HG02973 (cell line): ENCODE measurements at regions not wholly inside any gene's neighbourhood (a gene's known extent, or its start where the extent isn't known, plus 50 kb on each side); places are given as distances from the start of the nearest gene placed in this dataset.

Experiments used
- ATAC-seq: cut with Tn5 transposase; IDR thresholded peaks from one replicate; pipeline ENCODE4 v1.9.1; 2021; ENCODE audit warnings: moderate library complexity; ENCODE audit not compliant: unreplicated experiment

- no peak for ATAC-seq
These were observed 419.0 kb upstream of the FBXO33 start for GRCh38 chr14:39851202-39851601.

- ATAC-seq = no peak
These were observed 415.6 kb upstream of the FBXO33 start for GRCh38 chr14:39847852-39848251.

GRCh38 chr14:39847194-39847593, 415.0 kb upstream of the FBXO33 start:
- ATAC-seq = no peak

DNA sequence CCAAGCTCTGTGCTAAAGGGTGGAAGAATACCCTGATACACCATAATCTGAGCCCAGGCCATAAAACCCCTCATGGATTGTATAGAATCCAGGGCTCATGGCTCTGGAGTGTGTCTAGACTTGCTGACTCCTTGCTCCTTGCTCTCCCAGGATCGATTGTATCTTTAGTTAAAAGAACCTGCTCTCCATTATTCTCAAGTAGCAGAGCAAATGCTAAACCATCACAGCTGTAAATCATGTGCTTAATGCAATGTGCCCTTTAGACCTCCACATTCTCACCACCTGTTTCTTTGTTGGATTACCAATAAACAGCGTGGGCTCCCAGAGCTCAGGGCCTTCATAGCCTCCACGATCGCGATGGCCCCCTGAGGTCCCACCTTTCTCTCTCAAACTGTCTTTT, 411.6 kb upstream of the FBXO33 start:
- no peak for ATAC-seq

DNA sequence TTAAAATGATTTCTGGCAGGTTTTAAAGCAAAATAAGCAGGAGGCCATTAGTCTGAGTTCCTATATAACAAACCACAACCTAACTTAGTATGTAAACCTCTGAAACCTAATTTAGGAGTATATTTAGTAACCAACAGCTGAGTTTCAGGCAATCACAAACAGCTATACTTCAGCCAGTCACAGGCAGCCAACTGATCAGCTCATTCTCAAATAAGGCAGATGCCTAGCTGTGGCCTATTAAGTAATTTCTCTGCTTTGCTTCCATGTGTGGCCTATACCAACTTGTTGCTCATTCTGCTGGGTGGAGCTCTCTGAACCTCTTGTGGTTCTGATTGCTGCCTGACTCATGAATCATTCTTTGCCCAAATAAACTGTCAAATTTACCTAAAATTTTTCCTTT, 408.9 kb upstream of the FBXO33 start:
- ATAC-seq = no peak

DNA sequence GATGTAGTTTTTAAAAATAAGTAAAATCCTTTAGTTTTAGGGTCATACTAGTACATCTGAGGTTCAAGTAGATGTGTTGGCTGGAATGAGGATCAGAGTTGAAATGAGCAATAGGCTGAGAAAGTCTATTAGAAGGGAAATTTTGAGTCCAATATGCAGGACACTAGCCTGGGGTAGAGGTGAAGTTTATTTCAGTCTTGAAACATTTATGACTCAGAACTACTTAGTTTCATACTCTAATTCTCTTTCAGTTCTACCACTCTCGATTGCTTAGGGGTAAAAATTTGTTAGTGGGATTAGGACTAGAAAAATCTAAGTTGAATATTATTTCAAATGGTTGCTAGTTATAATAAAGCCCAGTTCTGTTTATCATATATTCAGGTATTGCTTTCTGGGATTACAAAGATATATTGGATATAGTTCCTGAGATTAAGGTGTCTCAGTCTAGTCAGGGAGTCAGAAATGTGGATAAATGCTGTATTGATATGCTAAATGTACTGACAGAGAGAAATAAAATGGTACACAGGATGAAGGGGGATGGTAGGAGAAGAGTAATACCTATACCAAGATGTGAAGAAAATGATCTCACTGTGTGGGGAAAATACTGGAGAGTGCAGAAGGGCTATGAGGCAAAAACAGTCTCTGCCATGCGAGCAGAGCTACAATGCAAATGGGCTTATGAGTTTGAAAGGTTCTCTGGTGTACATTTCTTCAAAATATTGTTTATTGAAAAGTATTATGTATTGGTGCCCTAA, 395.8 kb upstream of the FBXO33 start:
- peak; percentile 97 for ATAC-seq

DNA sequence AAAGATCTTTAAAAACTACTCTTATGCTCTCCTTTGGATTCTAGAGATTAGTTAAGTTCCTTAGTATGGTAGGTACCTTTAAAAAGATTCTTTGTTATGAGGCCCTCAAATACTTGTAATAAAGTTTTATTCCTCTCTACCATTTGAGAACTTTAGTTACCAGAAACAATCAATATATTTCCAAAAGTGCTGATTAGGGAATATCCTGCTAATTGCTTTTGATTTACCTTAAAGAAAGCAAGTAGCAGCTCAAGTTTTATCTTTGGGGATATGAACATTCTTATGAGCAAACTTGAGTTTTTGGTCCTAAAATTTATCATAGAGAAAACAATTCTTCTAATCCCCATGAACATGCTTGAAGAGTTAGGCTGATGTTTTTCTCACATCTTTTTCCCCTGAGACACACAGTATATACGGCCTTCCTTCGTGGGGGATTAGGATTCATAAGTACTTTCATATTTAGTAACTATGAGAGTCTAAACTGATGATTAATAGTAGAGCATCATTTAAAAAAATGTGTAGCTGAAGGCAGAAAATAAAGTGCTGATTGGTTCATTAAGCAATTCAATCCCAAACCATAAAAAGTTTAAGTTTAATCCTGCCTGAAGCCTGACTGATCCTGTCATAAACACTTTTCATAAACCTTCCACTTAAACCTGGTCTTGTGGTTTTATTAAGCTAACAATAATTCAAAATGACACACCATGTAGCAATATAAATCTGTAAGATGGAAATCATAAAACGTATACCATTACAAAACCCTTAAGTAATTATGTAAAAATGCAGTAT, 380.5 kb upstream of the FBXO33 start:
- ATAC-seq = no peak

GRCh38 chr14:39807271-39807670, 375.0 kb upstream of the FBXO33 start:
- ATAC-seq = no peak

- ATAC-seq = no peak
These were observed 352.2 kb upstream of the FBXO33 start for GRCh38 chr14:39784461-39784860.

GRCh38 chr14:39781466-39781865, 349.2 kb upstream of the FBXO33 start:
- ATAC-seq = no peak

- no peak for ATAC-seq
These were observed 341.3 kb upstream of the FBXO33 start for GRCh38 chr14:39773387-39774126.

DNA sequence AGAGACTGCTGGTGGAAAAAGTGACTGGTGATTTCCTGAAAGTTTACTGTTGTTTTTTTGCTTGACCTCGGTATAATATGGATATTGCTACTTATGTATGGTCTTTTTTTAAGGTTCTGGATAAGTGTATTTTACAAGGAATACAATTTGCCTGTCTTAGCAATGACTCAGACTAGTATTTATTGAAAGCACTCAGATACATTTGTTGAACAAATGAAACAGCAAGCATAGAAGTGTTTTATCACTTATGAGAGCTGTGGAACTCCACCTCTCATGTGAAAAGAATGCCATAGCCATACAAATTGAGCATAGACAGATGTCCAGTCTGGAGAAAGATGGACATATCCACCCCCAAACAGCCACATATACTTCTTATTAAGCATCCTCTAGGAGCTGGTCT, 340.4 kb upstream of the FBXO33 start:
- no peak for ATAC-seq

- ATAC-seq = no peak
These were observed 336.4 kb upstream of the FBXO33 start for GRCh38 chr14:39768589-39768988.

DNA sequence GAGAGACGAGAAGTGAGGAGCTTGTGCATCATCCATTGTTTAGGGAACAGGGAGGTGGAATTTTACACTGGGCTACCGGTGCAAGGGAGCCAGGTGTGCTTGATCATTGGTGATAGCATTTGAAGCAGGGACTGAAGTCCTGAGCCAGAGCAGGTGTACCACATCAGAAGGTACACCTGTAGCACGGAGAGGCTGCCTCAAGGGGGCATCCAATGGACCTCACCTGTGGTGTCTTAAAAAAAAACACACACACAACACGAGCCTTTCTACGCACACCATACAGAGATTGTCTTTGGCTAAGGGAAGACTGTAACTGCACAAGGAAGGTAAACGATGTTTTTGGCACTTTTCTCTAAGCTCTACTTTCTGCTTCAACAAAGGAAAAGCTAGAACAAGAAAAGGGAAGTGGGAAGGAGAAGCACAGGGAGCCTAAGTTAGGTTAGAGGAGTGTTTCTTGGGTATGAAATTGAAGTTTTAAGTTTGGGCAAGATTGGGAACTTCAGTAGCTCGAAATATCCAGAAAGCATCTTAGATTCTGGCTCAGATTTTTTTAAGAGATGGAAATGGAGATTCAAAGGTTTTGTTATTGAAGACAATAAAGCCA, 334.3 kb upstream of the FBXO33 start:
- ATAC-seq = no peak

DNA sequence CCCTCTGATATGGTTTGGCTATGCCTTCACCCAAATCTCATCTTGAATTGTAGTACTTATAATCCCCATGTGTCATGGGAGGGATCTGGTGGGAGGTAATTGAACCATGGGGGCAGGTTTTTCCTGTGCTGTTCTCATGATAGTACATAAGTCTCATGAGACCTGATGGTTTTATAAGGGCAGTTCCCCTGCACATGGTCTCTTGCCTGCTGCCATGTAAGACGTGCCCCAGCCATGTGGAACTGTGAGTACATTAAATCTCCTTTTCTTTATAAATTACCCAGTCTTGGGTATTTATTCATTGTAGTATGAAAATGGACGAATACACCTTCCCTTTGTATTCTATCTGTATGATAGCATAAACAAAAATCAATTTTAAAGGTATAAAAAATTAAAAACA, 333.4 kb upstream of the FBXO33 start:
- no peak for ATAC-seq

DNA sequence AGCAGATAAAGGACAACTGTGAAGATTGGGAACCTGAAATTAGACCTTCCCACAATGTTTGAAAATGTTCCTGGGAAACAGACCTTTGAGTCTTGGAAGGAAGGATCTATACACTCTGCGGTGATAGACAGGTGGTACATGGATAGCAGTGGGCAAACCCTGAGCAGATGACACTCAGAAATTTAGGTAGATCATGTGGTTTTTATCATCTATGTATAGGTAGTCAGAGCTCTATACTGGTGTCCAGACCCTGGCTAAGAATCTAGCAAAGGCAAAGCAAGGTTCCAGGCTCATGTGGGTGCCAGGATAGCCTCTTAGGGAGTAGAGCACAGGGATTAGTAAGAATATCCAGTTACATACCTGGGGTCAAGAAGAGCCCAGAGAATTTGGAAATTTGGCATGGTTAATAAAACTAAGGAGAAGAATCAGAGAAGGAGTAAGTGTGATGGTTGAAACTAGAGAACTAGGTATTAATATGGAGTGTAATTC, 331.2 kb upstream of the FBXO33 start:
- ATAC-seq = no peak

GRCh38 chr14:39762576-39763401, 330.6 kb upstream of the FBXO33 start:
- no peak for ATAC-seq

DNA sequence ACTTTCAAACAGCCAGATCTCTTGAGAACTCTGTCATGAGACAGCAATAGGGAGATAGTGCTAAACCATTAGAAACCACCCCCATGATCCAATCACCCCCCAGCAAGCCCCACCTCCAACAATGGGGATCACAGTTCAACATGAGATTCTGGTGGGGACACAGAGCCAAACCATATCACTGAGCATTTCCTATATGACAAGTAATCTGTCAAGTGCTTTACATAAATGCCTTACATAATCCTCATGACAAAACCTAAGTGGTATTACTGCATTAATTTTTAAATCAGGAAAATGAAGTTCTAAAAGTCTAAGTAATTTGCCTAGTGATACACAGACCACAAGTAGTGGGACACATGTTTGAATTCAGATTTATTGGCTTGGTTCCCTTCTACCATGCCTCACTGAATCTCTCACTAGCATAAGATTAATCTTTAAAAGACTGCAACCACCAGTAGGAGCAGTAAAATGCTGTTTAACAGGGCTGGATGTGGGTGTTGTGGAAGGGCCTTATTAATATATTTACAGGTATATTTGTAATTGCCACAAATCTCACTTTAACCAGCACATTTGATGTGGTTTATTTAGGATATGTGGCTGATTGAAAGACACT, 323.1 kb upstream of the FBXO33 start:
- ATAC-seq = no peak

GRCh38 chr14:39740454-39740853, 308.2 kb upstream of the FBXO33 start:
- no peak for ATAC-seq

GRCh38 chr14:39739796-39740195, 307.6 kb upstream of the FBXO33 start:
- no peak for ATAC-seq
